GM23338 (cell line): ENCODE measurements at regions not wholly inside any gene's neighbourhood (a gene's known extent, or its start where the extent isn't known, plus 50 kb on each side); places are given as distances from the start of the nearest gene placed in this dataset.

ENCODE experiments used
- ATAC-seq: fragments of 200-7000 bp; cut with Tn5 transposase; 3 replicates; pipeline ENCODE4 v1.9.1; 2020
- DNase-seq: peaks from one replicate; pipeline ENCODE4 v3.0.0-alpha.2; 2015; ENCODE audit warnings: low spot score
- H2AFZ ChIP-seq: fragments of 200-600 bp; sonication (generic); 2 replicates; pipeline ENCODE4 v1.8.0; 2016; ENCODE audit warnings: antibody characterized with exemption, mild to moderate bottlenecking, moderate library complexity
- H3F3A ChIP-seq: fragments of 200-600 bp; sonication (generic); replicated peaks from 2 replicates; pipeline ENCODE4 v1.8.0; 2017; ENCODE audit warnings: antibody characterized with exemption, mixed run types, low read depth
- H3K27ac ChIP-seq: fragments of 200-600 bp; sonication (generic); 2 replicates; pipeline ENCODE4 v1.6.1; 2016; ENCODE audit warnings: low read depth
- H3K27me3 ChIP-seq: fragments of 200-600 bp; sonication (generic); 2 replicates; pipeline ENCODE4 v1.8.0; 2016; ENCODE audit warnings: mild to moderate bottlenecking, mixed run types, moderate library complexity; ENCODE audit not compliant: insufficient read depth
- H3K36me3 ChIP-seq: fragments of 200-600 bp; sonication (generic); 2 replicates; pipeline ENCODE4 v1.8.0; 2016; ENCODE audit warnings: mild to moderate bottlenecking; ENCODE audit not compliant: insufficient read depth
- H3K4me1 ChIP-seq: fragments of 200-600 bp; sonication (generic); 2 replicates; pipeline ENCODE4 v1.8.0; 2016; ENCODE audit warnings: mild to moderate bottlenecking, moderate library complexity; ENCODE audit not compliant: insufficient read depth
- H3K4me2 ChIP-seq: fragments of 200-600 bp; sonication (generic); 2 replicates; pipeline ENCODE4 v1.7.1; 2017; ENCODE audit warnings: mixed run types
- H3K4me3 ChIP-seq: fragments of 200-600 bp; sonication (generic); 2 replicates; pipeline ENCODE4 v1.6.1; 2016; ENCODE audit warnings: mixed run types
- H3K79me2 ChIP-seq: fragments of 200-600 bp; sonication (generic); replicated peaks from 2 replicates; pipeline ENCODE4 v1.8.0; 2017; ENCODE audit warnings: mild to moderate bottlenecking; ENCODE audit not compliant: insufficient read depth
- H3K9me2 ChIP-seq: fragments of 200-600 bp; sonication (generic); 2 replicates; pipeline ENCODE4 v1.8.0; 2017; ENCODE audit not compliant: insufficient read depth
- H4K20me1 ChIP-seq: fragments of 200-600 bp; sonication (generic); replicated peaks from 2 replicates; pipeline ENCODE4 v1.8.0; 2017; ENCODE audit warnings: mild to moderate bottlenecking; ENCODE audit not compliant: insufficient read depth
- H3K27ac Mint-ChIP-seq: 2 replicates; pipeline ENCODE4 v1.8.0; 2020; ENCODE audit warnings: inconsistent platforms, mild to moderate bottlenecking, moderate library complexity, mixed read lengths
- H3K27me3 Mint-ChIP-seq: 3 replicates; pipeline ENCODE4 v1.8.0; 2022; ENCODE audit warnings: low read depth, mild to moderate bottlenecking, moderate library complexity, mixed read lengths, inconsistent platforms; ENCODE audit not compliant: insufficient read depth, poor library complexity
- H3K36me3 Mint-ChIP-seq: 3 replicates; pipeline ENCODE4 v1.8.0; 2021; ENCODE audit warnings: low read depth, mild to moderate bottlenecking, inconsistent platforms, moderate library complexity, mixed read lengths
- H3K4me1 Mint-ChIP-seq: 3 replicates; pipeline ENCODE4 v1.8.0; 2020; ENCODE audit warnings: mild to moderate bottlenecking, inconsistent platforms, mixed read lengths
- H3K4me3 Mint-ChIP-seq: 3 replicates; pipeline ENCODE4 v1.8.0; 2021; ENCODE audit warnings: moderate library complexity, mild to moderate bottlenecking, inconsistent platforms, mixed read lengths
- H3K9me3 Mint-ChIP-seq: 3 replicates; pipeline ENCODE4 v1.8.0; 2020; ENCODE audit warnings: moderate library complexity, mild to moderate bottlenecking, inconsistent platforms, mixed read lengths
- CTCF ChIP-seq, 2 experiments: fragments of 200-600 bp in 1 of 2; sonication (generic) in 1 of 2; conservative IDR thresholded peaks; 2 replicates each; pipeline versions ENCODE4 v1.5.1 to v1.6.1; 2016 to 2017; ENCODE audit warnings: antibody characterized with exemption in 2 of 2, low read depth in 2 of 2, mild to moderate bottlenecking in 2 of 2, moderate library complexity in 1 of 2
- EZH2 ChIP-seq: fragments of 200-600 bp; sonication (generic); IDR thresholded peaks from one replicate; pipeline ENCODE4 v1.8.0; 2017; ENCODE audit warnings: antibody characterized with exemption, mild to moderate bottlenecking, low read depth; ENCODE audit not compliant: unreplicated experiment
- EZH2phosphoT487 ChIP-seq: fragments of 200-600 bp; sonication (generic); IDR thresholded peaks from one replicate; pipeline ENCODE4 v1.8.1; 2018; ENCODE audit warnings: antibody characterized with exemption; ENCODE audit not compliant: unreplicated experiment
- JUNB ChIP-seq: IDR thresholded peaks from one replicate; pipeline ENCODE4 v1.6.1; 2016; ENCODE audit warnings: antibody characterized with exemption; ENCODE audit not compliant: unreplicated experiment
- NANOG ChIP-seq: IDR thresholded peaks from 2 replicates; pipeline ENCODE4 v1.6.1; 2016; ENCODE audit warnings: antibody characterized with exemption, borderline replicate concordance
- ZNF331 ChIP-seq: fragments of 250-450 bp; sonication (Bioruptor Pico); IDR thresholded peaks from 2 replicates; pipeline ENCODE4 v1.5.0; 2020; ENCODE audit warnings: low read depth, mild to moderate bottlenecking, moderate library complexity
- ZNF462 ChIP-seq: fragments of 250-450 bp; sonication (Bioruptor Pico); IDR thresholded peaks from 2 replicates; pipeline ENCODE4 v1.5.0; 2020; ENCODE audit warnings: mild to moderate bottlenecking, moderate library complexity

DNA sequence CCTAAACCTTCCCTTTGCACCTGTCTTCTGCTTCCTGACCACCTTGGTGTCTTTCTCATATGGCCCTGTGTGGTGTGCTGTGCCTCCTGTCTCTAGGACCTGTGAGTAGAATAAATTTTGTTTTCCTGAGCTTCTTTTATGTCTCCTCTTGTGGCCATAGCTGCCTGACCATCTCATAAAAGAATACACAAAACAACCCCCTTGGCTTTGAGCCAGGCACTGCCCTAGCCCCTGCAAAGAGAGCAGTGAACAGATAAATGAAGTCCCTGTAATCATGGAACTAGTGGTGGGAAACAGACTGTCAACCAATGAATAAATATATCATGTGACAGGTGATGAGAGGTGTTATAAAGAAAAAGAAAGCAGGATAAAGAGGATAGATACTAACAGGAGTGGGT is 485.1 kb downstream of the CSNK1G3 start:
- no peak overlapping the region for H3K27ac Mint-ChIP-seq
- Histone ChIP-seq H3K9me2 (no peaks in the 10 kb centered on the region; the same call in 1 of the 2 replicates), H3K4me2 (no peak overlapping the region), H3K4me3 (no peak overlapping the region), H3K27ac (no peak overlapping the region), H3F3A (no peaks in the 10 kb centered on the region), H3K36me3 (no peaks in the 10 kb centered on the region), H3K27me3 (no peaks in the 10 kb centered on the region), H4K20me1 (no peaks in the 10 kb centered on the region), H3K79me2 (no peaks in the 10 kb centered on the region), H3K4me1 (peaks cover 4% of the 10 kb centered on the region; the same call in 1 of the 2 replicates), H2AFZ (no peak overlapping the region; the same call in 1 of the 2 replicates)
- ATAC-seq, result no peak
- TF ChIP-seq ZNF331 (CRISPR knock-in tag) (no peak), NANOG (no peak), JUNB (no peak), EZH2phosphoT487 (no peak), CTCF (conservative IDR thresholded peaks at IDR 0.05; ENCODE audit: low read depth in 2 of 2) (no peak), EZH2 (no peak), ZNF462 (no peak)
- H3K4me3 Mint-ChIP-seq, result no peak overlapping the region
- no peaks in the 10 kb centered on the region for H3K36me3 Mint-ChIP-seq
- peaks cover 1% of the 10 kb centered on the region for H3K27me3 Mint-ChIP-seq
- no peak for DNase-seq
- H3K4me1 Mint-ChIP-seq, result peaks cover 11% of the 10 kb centered on the region
- no peaks in the 10 kb centered on the region for H3K9me3 Mint-ChIP-seq
